H1 (cell line): ENCODE measurements at regions not wholly inside any gene's neighbourhood (a gene's known extent, or its start where the extent isn't known, plus 50 kb on each side); places are given as distances from the start of the nearest gene placed in this dataset.

Experiments
- CTCF ChIA-PET: fragments of 300-600 bp; sonication (Branson Sonifier 250); formaldehyde crosslinking; loops from one replicate; lab custom pipeline; 2021; ENCODE audit not compliant: partially characterized antibody; lab: Charles Lee
- POLR2A ChIA-PET: fragments of 300-600 bp; sonication (Branson Sonifier 250); formaldehyde crosslinking; loops from one replicate; lab custom pipeline; 2021; ENCODE audit warnings: inconsistent platforms; ENCODE audit not compliant: partially characterized antibody; lab: Charles Lee
- DNase-seq, 2 experiments: peaks; one replicate each; pipeline versions ENCODE4 v3.0.0 to v3.0.0-alpha.2; 2010 to 2022; ENCODE audit warnings: low spot score in 2 of 2, low read depth in 1 of 2, mixed read lengths in 1 of 2
- FAIRE-seq: peaks from 2 replicates; lab custom pipeline; 2011; peaks lifted over from hg19 to GRCh38; lab: Jason Lieb, UNC
- H2AFZ ChIP-seq: 2 replicates; pipeline ENCODE4 v1.8.1; 2012; ENCODE audit warnings: low read length, inconsistent platforms
- H2AK5ac ChIP-seq: 2 replicates; pipeline ENCODE4 v1.6.1; 2013; ENCODE audit warnings: low read depth, low read length
- H2BK120ac ChIP-seq: replicated peaks from 2 replicates; pipeline ENCODE3; 2013; ENCODE audit warnings: low read depth, low read length, inconsistent platforms
- H2BK12ac ChIP-seq: 2 replicates; pipeline ENCODE4 v1.6.1; 2013; ENCODE audit warnings: low read depth, low read length
- H2BK15ac ChIP-seq: 2 replicates; pipeline ENCODE4 v1.6.1; 2013; ENCODE audit warnings: low read length
- H2BK20ac ChIP-seq: 2 replicates; pipeline ENCODE4 v1.6.1; 2013; ENCODE audit warnings: low read length
- H2BK5ac ChIP-seq: 2 replicates; pipeline ENCODE4 v1.6.1; 2013; ENCODE audit warnings: low read depth, low read length
- H3K14ac ChIP-seq: 2 replicates; pipeline ENCODE4 v1.6.1; 2013; ENCODE audit warnings: inconsistent platforms; ENCODE audit not compliant: insufficient read length
- H3K18ac ChIP-seq: 2 replicates; pipeline ENCODE4 v1.6.1; 2013; ENCODE audit warnings: low read length; ENCODE audit errors: extremely low read depth
- H3K23ac ChIP-seq: 2 replicates; pipeline ENCODE4 v1.6.1; 2013; ENCODE audit warnings: inconsistent platforms; ENCODE audit not compliant: insufficient read length
- H3K23me2 ChIP-seq: 2 replicates; pipeline ENCODE4 v1.6.1; 2013; ENCODE audit warnings: low read depth, low read length
- H3K27ac ChIP-seq: 2 replicates; pipeline ENCODE4 v1.6.1; 2011; ENCODE audit warnings: low read depth, low read length, inconsistent platforms
- H3K27me3 ChIP-seq, 4 experiments: replicated peaks in 1 of 4; 1 replicate in 1 of 4; 2 replicates in 3 of 4; pipeline versions ENCODE4 v1.6.1 to v1.8.1; 2011 to 2013; ENCODE audit warnings: low read length in 3 of 4, mild to moderate bottlenecking in 3 of 4, inconsistent platforms in 2 of 4, mixed read lengths in 2 of 4, moderate library complexity in 1 of 4; ENCODE audit not compliant: control insufficient read depth in 3 of 4, insufficient read depth in 3 of 4; ENCODE audit errors: extremely low read depth in 1 of 4
- H3K36me3 ChIP-seq, 4 experiments: 2 replicates each; pipeline versions ENCODE4 v1.6.1 to v1.8.1; 2011 to 2013; ENCODE audit warnings: mild to moderate bottlenecking in 4 of 4, low read length in 3 of 4, moderate library complexity in 2 of 4, control low read depth in 1 of 4, inconsistent platforms in 1 of 4; ENCODE audit not compliant: insufficient read depth in 4 of 4, control insufficient read depth in 2 of 4
- H3K4ac ChIP-seq: replicated peaks from 2 replicates; pipeline ENCODE3; 2013; ENCODE audit warnings: low read length, low read depth, mixed read lengths, inconsistent platforms; ENCODE audit not compliant: insufficient read length
- H3K4me1 ChIP-seq, 4 experiments: replicated peaks in 1 of 4; 1 replicate in 1 of 4; 2 replicates in 3 of 4; pipeline versions ENCODE4 v1.6.1 to v1.8.1; 2011 to 2013; ENCODE audit warnings: low read length in 3 of 4, inconsistent platforms in 2 of 4, mixed read lengths in 1 of 4; ENCODE audit not compliant: insufficient read depth in 4 of 4, control insufficient read depth in 3 of 4
- H3K4me2 ChIP-seq, 2 experiments: 2 replicates each; pipeline versions ENCODE4 v1.6.1 to v1.8.1; 2011 to 2013; ENCODE audit warnings: low read depth in 2 of 2, low read length in 2 of 2, control low read depth in 1 of 2, inconsistent platforms in 1 of 2, mild to moderate bottlenecking in 1 of 2; ENCODE audit not compliant: insufficient read depth in 1 of 2
- H3K4me3 ChIP-seq, 4 experiments: fragments of 200-600, 300-600 bp in 1 of 4; sonication (generic), shearing (Covaris generic), sonication (Bioruptor Twin) in 1 of 4; 2 replicates each; pipeline versions ENCODE4 v1.5.1 to v1.8.1; 2011 to 2016; ENCODE audit warnings: low read length in 4 of 4, low read depth in 3 of 4, control low read depth in 2 of 4, inconsistent platforms in 2 of 4, mild to moderate bottlenecking in 2 of 4, mixed read lengths in 1 of 4, moderate library complexity in 1 of 4; ENCODE audit not compliant: insufficient read depth in 2 of 4; ENCODE audit errors: extremely low read depth in 1 of 4
- H3K56ac ChIP-seq: replicated peaks from 2 replicates; pipeline ENCODE3; 2013; ENCODE audit warnings: low read depth, mild to moderate bottlenecking, mixed read lengths, low read length, inconsistent platforms; ENCODE audit not compliant: insufficient read length
- H3K79me1 ChIP-seq: 2 replicates; pipeline ENCODE4 v1.6.1; 2013; ENCODE audit warnings: low read depth, low read length, control low read depth
- H3K79me2 ChIP-seq, 2 experiments: 2 replicates each; pipeline versions ENCODE4 v1.6.1 to v1.8.1; 2012 to 2013; ENCODE audit warnings: low read length in 2 of 2, mild to moderate bottlenecking in 2 of 2, inconsistent platforms in 1 of 2; ENCODE audit not compliant: insufficient read depth in 2 of 2, control insufficient read depth in 1 of 2
- H3K9ac ChIP-seq, 4 experiments: replicated peaks in 1 of 4; 1 replicate in 1 of 4; 2 replicates in 3 of 4; pipeline versions ENCODE4 v1.6.1 to v1.8.1; 2011 to 2013; ENCODE audit warnings: low read depth in 3 of 4, low read length in 3 of 4, control low read depth in 2 of 4, mild to moderate bottlenecking in 2 of 4, moderate library complexity in 2 of 4, inconsistent platforms in 1 of 4; ENCODE audit errors: extremely low read depth in 1 of 4
- H3K9me3 ChIP-seq, 2 experiments: 2 replicates each; pipeline versions ENCODE4 v1.6.1 to v1.8.1; 2012 to 2013; ENCODE audit warnings: mild to moderate bottlenecking in 2 of 2, moderate library complexity in 2 of 2, control low read depth in 1 of 2, inconsistent platforms in 1 of 2, low read depth in 1 of 2, low read length in 1 of 2, mixed read lengths in 1 of 2; ENCODE audit not compliant: insufficient read depth in 2 of 2
- H4K20me1 ChIP-seq, 2 experiments: replicated peaks in 1 of 2; 2 replicates each; pipeline versions ENCODE3 to v1.8.1; 2011 to 2013; ENCODE audit warnings: inconsistent platforms in 2 of 2, low read length in 2 of 2, mild to moderate bottlenecking in 1 of 2; ENCODE audit not compliant: insufficient read depth in 2 of 2, control insufficient read depth in 1 of 2
- H4K5ac ChIP-seq: 2 replicates; pipeline ENCODE4 v1.6.1; 2013; ENCODE audit warnings: low read length, low read depth, mixed read lengths, inconsistent platforms; ENCODE audit not compliant: insufficient read length
- H4K8ac ChIP-seq: 2 replicates; pipeline ENCODE4 v1.8.0; 2013; ENCODE audit warnings: mild to moderate bottlenecking, moderate library complexity, low read length, inconsistent platforms; ENCODE audit not compliant: insufficient read depth; ENCODE audit errors: extremely low read depth
- H4K91ac ChIP-seq: replicated peaks from 2 replicates; pipeline ENCODE3; 2013; ENCODE audit warnings: low read length, mixed read lengths, inconsistent platforms; ENCODE audit not compliant: insufficient read length
- CEBPB ChIP-seq: IDR thresholded peaks from 2 replicates; pipeline ENCODE4 v1.6.1; 2012; ENCODE audit warnings: low read depth, low read length
- KDM5A ChIP-seq: fragments of 200-600 bp; IDR thresholded peaks from 2 replicates; pipeline ENCODE4 v1.7.1; 2012; ENCODE audit warnings: mild to moderate bottlenecking, low read length, inconsistent platforms, mixed read lengths
- WGBS, 2 experiments: shearing (Covaris generic) in 1 of 2; methylation state at CpG; one replicate each; pipeline versions ENCODE4 v1.1.6 to v1.1.7; 2013 to 2015; ENCODE audit warnings: low lambda C conversion rate in 2 of 2, mixed read lengths in 2 of 2, inconsistent platforms in 1 of 2, low coverage in 1 of 2, missing lambda C conversion rate in 1 of 2; ENCODE audit not compliant: insufficient replicate concordance in 2 of 2, insufficient coverage in 1 of 2, insufficient read length in 1 of 2; ENCODE audit errors: extremely low coverage in 1 of 2, missing lambda C conversion rate in 1 of 2; 5-methylcytosine and 5-hydroxymethylcytosine counted together

- no peak overlapping the region for H2BK15ac ChIP-seq
- H3K4ac ChIP-seq, result no peak overlapping the region
- H3K79me1 ChIP-seq, result no peaks in the 10 kb centered on the region
- no peak for FAIRE-seq
- no peak overlapping the region for H4K5ac ChIP-seq
- H2AFZ ChIP-seq, result no peak overlapping the region
- no peaks in the 10 kb centered on the region for H3K9me3 ChIP-seq
- 84% methylated on average over 2 of the region's 2 CpGs; no CpG with 5 or more reads in 1 of the 2 experiments for WGBS, 2 experiments
- no peaks in the 10 kb centered on the region for H3K79me2 ChIP-seq
- ChIA-PET POLR2A (no interaction called here), CTCF (no interaction called here)
- H3K27me3 ChIP-seq, result peaks cover 0 to 1% (median 0%) of the 10 kb centered on the region in 4 experiments; a peak in 1 of 7 replicates
- no peak overlapping the region for H4K8ac ChIP-seq
- H2BK20ac ChIP-seq, result no peak overlapping the region
- TF ChIP-seq CEBPB (peak; percentile 84; the same call in 1 of the 2 replicates), KDM5A (no peak)
- H3K36me3 ChIP-seq, result no peaks in the 10 kb centered on the region
- H3K4me3 ChIP-seq, result no peak overlapping the region
- no peaks in the 10 kb centered on the region for H3K4me1 ChIP-seq
- no peak overlapping the region for H3K9ac ChIP-seq
- no peaks in the 10 kb centered on the region for H3K23me2 ChIP-seq
- no peaks in the 10 kb centered on the region for H4K20me1 ChIP-seq
- H3K14ac ChIP-seq, result no peak overlapping the region
- DNase-seq, result no peak
- no peak overlapping the region for H2AK5ac ChIP-seq
- H2BK120ac ChIP-seq, result no peak overlapping the region
- H3K18ac ChIP-seq, result no peak overlapping the region
- H3K27ac ChIP-seq, result no peak overlapping the region
- no peak overlapping the region for H3K23ac ChIP-seq
- no peak overlapping the region for H4K91ac ChIP-seq
- H2BK5ac ChIP-seq, result no peak overlapping the region
- no peak overlapping the region for H3K56ac ChIP-seq
- H3K4me2 ChIP-seq, result no peak overlapping the region
- H2BK12ac ChIP-seq, result no peak overlapping the region
Observed at GRCh38 chr4:28776004-28776403, 1915.4 kb downstream of the STIM2 start.
